ENCODE measurements at regions not wholly inside any gene's neighbourhood (a gene's known extent, or its start where the extent isn't known, plus 50 kb on each side); places are given as distances from the start of the nearest gene placed in this dataset.

GRCh38 chr4:149223659-149224058, 592.0 kb downstream of the IQCM start:
- TF ChIP-seq CTCF (IDR thresholded peaks at IDR 0.05), result no peak
- TF ChIP-seq POLR2A (IDR thresholded peaks at IDR 0.05), result no peak
- TF ChIP-seq POLR2AphosphoS5 (IDR thresholded peaks at IDR 0.05), result no peak
